SK-N-SH treated with all-trans-retinoic acid at 6 μM for 48 hours (cell line): ENCODE measurements at regions not wholly inside any gene's neighbourhood (a gene's known extent, or its start where the extent isn't known, plus 50 kb on each side); places are given as distances from the start of the nearest gene placed in this dataset.

Source experiments
- ATAC-seq: fragments of 200-7000 bp; cut with Tn5 transposase; 3 replicates; pipeline ENCODE4 v1.9.1; 2020; ENCODE audit warnings: mild to moderate bottlenecking, moderate library complexity
- ARNTL ChIP-seq: fragments of 450-650 bp; formaldehyde crosslinking; IDR thresholded peaks from 2 replicates; pipeline ENCODE4 v1.5.0; 2020; ENCODE audit warnings: low read depth, mild to moderate bottlenecking, moderate library complexity, borderline replicate concordance
- BACH2 ChIP-seq: fragments of 250-450 bp; sonication (Bioruptor Pico); IDR thresholded peaks from 2 replicates; pipeline ENCODE4 v1.9.0; 2021; ENCODE audit warnings: mild to moderate bottlenecking, borderline replicate concordance
- CREB5 ChIP-seq: fragments of 250-450 bp; sonication (Bioruptor Pico); IDR thresholded peaks from 2 replicates; pipeline ENCODE4 v1.5.1; 2020; ENCODE audit warnings: low read depth, mild to moderate bottlenecking, moderate library complexity
- CSDC2 ChIP-seq: fragments of 250-450 bp; sonication (Bioruptor Pico); IDR thresholded peaks from 2 replicates; pipeline ENCODE4 v1.5.0; 2020; ENCODE audit warnings: mild to moderate bottlenecking, moderate library complexity
- CSRNP3 ChIP-seq: fragments of 250-450 bp; sonication (Bioruptor Pico); IDR thresholded peaks from 2 replicates; pipeline ENCODE4 v1.5.1; 2021; ENCODE audit warnings: mild to moderate bottlenecking, moderate library complexity
- ESRRG ChIP-seq: fragments of 250-450 bp; sonication (Bioruptor Pico); IDR thresholded peaks from 2 replicates; pipeline ENCODE4 v1.6.1; 2021; ENCODE audit warnings: mild to moderate bottlenecking
- GLIS3 ChIP-seq: fragments of 250-450 bp; sonication (Bioruptor Pico); IDR thresholded peaks from 2 replicates; pipeline ENCODE4 v1.5.0; 2020; ENCODE audit warnings: mild to moderate bottlenecking, moderate library complexity
- ISL1 ChIP-seq: fragments of 250-450 bp; sonication (Bioruptor Pico); IDR thresholded peaks from 2 replicates; pipeline ENCODE4 v2.1.2; 2022; ENCODE audit warnings: mild to moderate bottlenecking, moderate library complexity
- OSR1 ChIP-seq: fragments of 250-450 bp; sonication (Bioruptor Pico); IDR thresholded peaks from 2 replicates; pipeline ENCODE4 v1.8.0; 2022; ENCODE audit warnings: moderate library complexity, mild to moderate bottlenecking, inconsistent platforms
- POU6F1 ChIP-seq: fragments of 250-450 bp; sonication (Bioruptor Pico); IDR thresholded peaks from 2 replicates; pipeline ENCODE4 v1.8.0; 2021; ENCODE audit warnings: low read depth, mild to moderate bottlenecking, moderate library complexity, borderline replicate concordance
- PPARA ChIP-seq: fragments of 250-450 bp; sonication (Bioruptor Pico); IDR thresholded peaks from 2 replicates; pipeline ENCODE4 v1.5.0; 2020; ENCODE audit warnings: mild to moderate bottlenecking, borderline replicate concordance
- RARB ChIP-seq: fragments of 250-450 bp; sonication (Bioruptor Pico); IDR thresholded peaks from 2 replicates; pipeline ENCODE4 v1.8.0; 2021; ENCODE audit warnings: mild to moderate bottlenecking, moderate library complexity
- TCF4 ChIP-seq: fragments of 250-450 bp; sonication (Bioruptor Pico); IDR thresholded peaks from 2 replicates; pipeline ENCODE4 v1.8.0; 2021; ENCODE audit warnings: mild to moderate bottlenecking, moderate library complexity, borderline replicate concordance
- TSHZ2 ChIP-seq: fragments of 250-450 bp; sonication (Bioruptor Pico); IDR thresholded peaks from 2 replicates; pipeline ENCODE4 v1.5.0; 2020; ENCODE audit warnings: mild to moderate bottlenecking, moderate library complexity
- ZC3H10 ChIP-seq: fragments of 250-450 bp; sonication (Bioruptor Pico); IDR thresholded peaks from 2 replicates; pipeline ENCODE4 v1.5.1; 2021; ENCODE audit warnings: mild to moderate bottlenecking, moderate library complexity
- ZFP3 ChIP-seq: fragments of 250-450 bp; sonication (Bioruptor Pico); IDR thresholded peaks from 2 replicates; pipeline ENCODE4 v1.5.0; 2020; ENCODE audit warnings: mild to moderate bottlenecking, moderate library complexity
- ZFP30 ChIP-seq: fragments of 450-650 bp; formaldehyde crosslinking; IDR thresholded peaks from 2 replicates; pipeline ENCODE4 v1.5.0; 2022; ENCODE audit warnings: mild to moderate bottlenecking, moderate library complexity
- ZNF565 ChIP-seq: fragments of 450-650 bp; formaldehyde crosslinking; conservative IDR thresholded peaks from 2 replicates; pipeline ENCODE4 v1.5.0; 2020; ENCODE audit warnings: low read depth, mild to moderate bottlenecking, moderate library complexity
- ZNF70 ChIP-seq: fragments of 450-650 bp; formaldehyde crosslinking; IDR thresholded peaks from 2 replicates; pipeline ENCODE4 v1.5.0; 2020; ENCODE audit warnings: mild to moderate bottlenecking, moderate library complexity
- ZNF8 ChIP-seq: fragments of 450-650 bp; formaldehyde crosslinking; IDR thresholded peaks from 2 replicates; pipeline ENCODE4 v1.5.0; 2020; ENCODE audit warnings: mild to moderate bottlenecking, moderate library complexity

GRCh38 chr16:66271074-66272060 is 95.1 kb upstream of the CDH5 start:
- no peak for TF ChIP-seq ZC3H10 (CRISPR knock-in tag)
- TF ChIP-seq TCF4, result no peak
- TF ChIP-seq POU6F1 (CRISPR knock-in tag), result no peak
- TF ChIP-seq ARNTL (CRISPR knock-in tag), result no peak
- TF ChIP-seq ZNF565 (CRISPR knock-in tag), result no peak
- TF ChIP-seq ZNF70 (CRISPR knock-in tag), result no peak
- no peak for TF ChIP-seq BACH2 (CRISPR knock-in tag)
- TF ChIP-seq ZNF8 (CRISPR knock-in tag), result no peak
- TF ChIP-seq OSR1 (CRISPR knock-in tag), result no peak
- TF ChIP-seq ZFP3 (CRISPR knock-in tag), result no peak
- no peak for TF ChIP-seq TSHZ2
- TF ChIP-seq CREB5 (CRISPR knock-in tag), result no peak
- TF ChIP-seq ZFP30 (CRISPR knock-in tag), result no peak
- no peak for TF ChIP-seq CSDC2 (CRISPR knock-in tag)
- TF ChIP-seq GLIS3 (CRISPR knock-in tag), result no peak
- TF ChIP-seq, all 23 proteins: peak for 0
- no peak for ATAC-seq

GRCh38 chr16:66270333-66270927 is 96.1 kb upstream of the CDH5 start:
- peak; percentile 87 for ATAC-seq
- TF ChIP-seq ZFP3 (CRISPR knock-in tag) (peak; percentile 53; the same call in 1 of the 2 replicates), CSRNP3 (CRISPR knock-in tag) (no peak)

GRCh38 chr16:66269617-66270332 is 96.7 kb upstream of the CDH5 start:
- ATAC-seq, result no peak

More at GRCh38 chr16:66269617-66270332, 96.7 kb upstream of the CDH5 start:
- no peak for TF ChIP-seq ISL1 (CRISPR knock-in tag)
- no peak for TF ChIP-seq ESRRG
- TF ChIP-seq GLIS3 (CRISPR knock-in tag), result no peak
- TF ChIP-seq BACH2 (CRISPR knock-in tag), result no peak
- TF ChIP-seq PPARA (CRISPR knock-in tag), result no peak
- TF ChIP-seq RARB (CRISPR knock-in tag), result no peak
- TF ChIP-seq ZNF565 (CRISPR knock-in tag), result no peak
